IPS-18c (cell line): ENCODE measurements at regions not wholly inside any gene's neighbourhood (a gene's known extent, or its start where the extent isn't known, plus 50 kb on each side); places are given as distances from the start of the nearest gene placed in this dataset.
"Not testable (repeated sequence)": the region's sequence is repeated elsewhere in the genome, so short reads cannot be mapped to it uniquely, and the experiment has no call there.

Source experiments
- H3K4me3 ChIP-seq: 2 replicates; pipeline ENCODE4 v1.7.0; 2013; ENCODE audit warnings: low read depth, mild to moderate bottlenecking, low read length, moderate library complexity; ENCODE audit not compliant: insufficient read depth
- H3K9me3 ChIP-seq: one replicate; pipeline ENCODE4 v1.6.1; 2013; ENCODE audit warnings: mild to moderate bottlenecking, low read length, moderate library complexity; ENCODE audit not compliant: control insufficient read depth, insufficient read depth

DNA sequence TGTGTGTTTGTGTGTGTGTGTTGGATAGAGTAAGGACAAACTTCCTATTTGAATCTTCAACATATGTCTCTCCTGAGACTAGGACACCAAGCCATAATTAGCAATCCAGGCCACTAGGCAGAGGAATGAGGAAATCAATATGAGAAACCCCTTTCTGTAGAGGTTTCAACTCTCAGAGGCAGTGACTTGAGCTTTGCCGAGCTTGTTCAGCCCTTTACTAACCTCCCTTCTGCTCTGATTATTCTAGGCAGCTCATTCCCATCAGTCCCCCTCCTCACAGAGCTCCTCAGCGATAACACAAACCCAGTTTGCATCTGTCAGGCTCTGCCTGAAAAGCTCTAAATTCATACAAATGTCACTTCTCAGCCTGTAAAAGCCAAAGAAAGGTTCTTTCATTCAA, 1030.3 kb downstream of the CDH8 start:
- Histone ChIP-seq H3K9me3 (no peaks in the 10 kb centered on the region), H3K4me3 (no peak overlapping the region)

DNA sequence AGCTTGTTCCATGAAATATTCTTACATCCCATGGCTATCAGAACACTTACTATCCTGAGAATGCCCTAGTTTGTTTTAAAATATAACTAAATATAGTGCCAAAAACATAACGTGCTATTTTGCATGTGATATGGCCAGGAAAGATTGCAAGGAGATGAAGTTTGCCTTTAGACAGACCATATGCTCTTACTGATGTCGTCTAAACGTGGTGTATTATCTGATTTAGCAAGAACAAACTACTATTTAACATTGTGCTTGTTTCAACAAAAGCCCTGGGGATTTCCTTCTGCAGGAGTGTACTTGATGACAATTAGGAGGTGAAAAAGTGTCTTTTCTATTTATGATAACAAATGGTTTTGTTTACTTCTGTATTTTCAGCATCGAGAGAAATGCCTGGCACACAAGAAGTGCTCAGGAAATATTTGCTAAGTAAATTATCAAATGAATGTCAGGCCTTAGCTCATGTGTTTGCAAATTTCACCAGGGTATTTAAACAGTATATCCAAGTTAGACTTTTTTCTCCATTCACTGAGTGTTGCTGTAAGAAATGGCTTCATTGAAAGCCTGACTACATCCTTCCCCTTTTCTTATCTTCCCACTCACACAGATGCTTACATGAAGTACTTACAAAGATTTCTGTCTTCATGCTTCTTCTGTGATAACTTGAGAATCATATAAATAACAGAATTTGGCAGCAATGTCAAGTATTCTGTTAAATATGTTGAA, 1033.6 kb downstream of the CDH8 start:
- Histone ChIP-seq H3K4me3 (no peak overlapping the region), H3K9me3 (no peaks in the 10 kb centered on the region)

DNA sequence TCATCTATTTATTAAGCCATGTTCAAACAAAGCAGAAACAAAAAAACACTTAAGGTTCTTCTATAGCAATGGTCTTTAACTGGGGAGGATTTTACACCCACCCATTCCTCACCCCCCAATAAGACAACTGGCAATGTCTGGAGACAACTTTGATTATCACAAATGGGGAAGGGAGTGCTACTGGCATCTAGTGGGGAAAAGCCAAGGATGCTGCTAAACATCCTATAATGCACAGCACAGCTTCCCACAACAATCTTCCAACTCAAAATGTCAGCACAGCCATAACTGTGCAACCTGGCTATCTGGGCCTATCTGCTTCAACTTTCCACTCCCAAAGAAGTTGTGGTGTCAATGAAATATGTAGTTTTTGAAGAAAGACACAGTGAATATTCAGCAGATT, 1044.4 kb downstream of the CDH8 start:
- no peaks in the 10 kb centered on the region for H3K9me3 ChIP-seq
- H3K4me3 ChIP-seq = no peak overlapping the region

DNA sequence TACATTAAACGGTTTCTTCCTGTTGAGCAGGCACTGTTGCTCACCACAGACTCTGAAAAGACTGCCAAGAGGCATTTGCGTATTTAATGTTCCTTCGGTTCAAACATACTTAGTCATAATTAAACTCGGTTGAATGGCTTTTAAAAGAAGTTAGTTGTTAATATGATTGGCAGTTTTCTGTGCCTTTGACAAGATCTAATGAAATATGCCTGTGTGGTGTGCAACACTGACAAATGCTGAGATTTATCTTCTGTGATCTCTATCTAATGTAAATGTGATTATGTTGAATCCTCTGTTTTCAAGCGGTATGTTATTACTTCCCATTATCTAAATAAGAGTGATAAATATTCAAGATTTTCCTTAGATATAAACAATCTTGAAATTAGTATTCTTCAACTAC, 1046.6 kb downstream of the CDH8 start:
- Histone ChIP-seq H3K4me3 (no peak overlapping the region), H3K9me3 (no peaks in the 10 kb centered on the region)

GRCh38 chr16:60979119-60979518, 1057.1 kb downstream of the CDH8 start:
- H3K9me3 ChIP-seq = peaks cover 2% of the 10 kb centered on the region
- no peak overlapping the region for H3K4me3 ChIP-seq

- no peaks in the 10 kb centered on the region for H3K9me3 ChIP-seq
- H3K4me3 ChIP-seq = no peak overlapping the region
These were observed 1086.4 kb downstream of the CDH8 start for GRCh38 chr16:60949800-60950199.

- no peaks in the 10 kb centered on the region for H3K9me3 ChIP-seq
These were observed 1091.0 kb downstream of the CDH8 start for GRCh38 chr16:60945225-60945624.

GRCh38 chr16:60936189-60936588, 1100.0 kb downstream of the CDH8 start:
- not testable (repeated sequence) for H3K9me3 ChIP-seq

More at GRCh38 chr16:60945225-60945624, 1091.0 kb downstream of the CDH8 start:
- H3K4me3 ChIP-seq = no peak overlapping the region

GRCh38 chr16:60932600-60932999, 1103.6 kb downstream of the CDH8 start:
- no peak overlapping the region for H3K4me3 ChIP-seq
- H3K9me3 ChIP-seq = no peaks in the 10 kb centered on the region

More at GRCh38 chr16:60936189-60936588, 1100.0 kb downstream of the CDH8 start:
- not testable (repeated sequence) for H3K4me3 ChIP-seq

DNA sequence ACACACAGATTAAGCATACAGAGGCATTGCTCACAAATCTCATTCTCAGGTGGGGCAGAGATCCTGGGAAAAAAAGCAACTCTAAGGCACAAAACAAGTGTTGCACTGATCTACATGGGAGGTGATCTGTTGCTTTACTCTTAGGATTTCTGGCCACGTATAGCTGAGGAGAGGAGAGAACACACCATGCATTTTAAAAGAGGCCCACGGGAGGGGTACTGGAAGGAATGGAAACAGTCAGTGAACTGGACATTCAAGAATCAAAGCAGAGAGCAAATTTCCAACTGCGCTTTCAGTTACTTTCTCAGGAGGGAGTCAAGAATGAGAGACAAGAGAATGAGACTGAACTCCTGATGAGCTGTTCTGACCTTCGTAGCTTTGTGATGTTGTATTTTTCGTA, 1105.9 kb downstream of the CDH8 start:
- Histone ChIP-seq H3K9me3 (no peaks in the 10 kb centered on the region), H3K4me3 (no peak overlapping the region)

DNA sequence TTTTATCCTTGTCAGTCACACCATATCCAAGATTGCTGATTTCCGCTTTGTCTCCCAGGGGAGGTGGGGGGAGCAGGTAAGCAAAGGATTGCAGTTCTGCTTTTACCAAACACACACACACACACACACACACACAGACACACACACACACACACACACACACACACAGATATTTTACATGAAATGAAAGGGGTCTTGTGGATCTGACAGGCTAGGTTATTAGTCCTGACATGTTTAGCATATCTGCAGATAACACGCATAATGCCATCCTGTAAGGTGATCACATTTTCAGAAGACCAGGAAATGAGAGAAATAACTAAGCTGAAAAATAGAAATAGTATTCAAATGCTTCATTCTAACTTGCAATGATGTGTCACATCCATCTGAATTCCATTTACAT, 1113.3 kb downstream of the CDH8 start:
- H3K9me3 ChIP-seq = no peaks in the 10 kb centered on the region
- H3K4me3 ChIP-seq = no peak overlapping the region

DNA sequence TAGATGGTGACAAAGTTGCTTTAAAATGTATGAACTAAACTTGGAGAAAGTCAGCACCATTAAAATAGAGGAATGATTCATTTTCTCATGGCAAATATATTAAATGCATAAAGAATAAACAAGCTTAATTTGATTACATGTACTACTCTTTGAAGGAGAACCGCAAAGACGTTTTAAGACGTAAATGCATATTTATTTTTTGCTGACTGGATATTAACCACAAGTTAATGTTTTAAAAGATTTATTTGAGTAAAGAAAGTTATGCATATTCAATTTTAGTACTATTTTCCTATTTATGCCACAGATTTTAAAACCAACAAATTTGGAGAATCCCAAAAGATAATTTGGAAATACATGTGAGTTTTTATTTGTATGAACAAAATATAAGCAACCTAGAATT, 1121.9 kb downstream of the CDH8 start:
- no peak overlapping the region for H3K4me3 ChIP-seq
- no peaks in the 10 kb centered on the region for H3K9me3 ChIP-seq

DNA sequence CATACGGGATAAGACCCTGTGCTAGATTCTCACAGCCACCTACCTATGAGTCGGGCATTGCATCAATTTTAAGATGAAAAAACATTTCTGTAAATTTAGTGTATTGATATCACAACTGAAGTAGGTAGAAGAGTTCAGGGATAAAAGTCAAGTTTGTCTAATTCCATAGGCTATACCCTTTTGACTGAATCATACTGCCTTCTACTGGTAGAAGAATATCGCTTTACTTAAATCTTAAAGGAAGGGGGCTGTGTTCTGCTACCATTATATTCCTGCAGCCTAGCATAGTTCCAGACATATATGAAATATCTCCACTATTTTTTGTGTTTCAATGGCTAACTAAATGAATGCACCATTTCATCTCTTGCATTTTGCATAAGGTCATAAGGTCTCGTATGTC, 1128.6 kb downstream of the CDH8 start:
- no peaks in the 10 kb centered on the region for H3K9me3 ChIP-seq
- H3K4me3 ChIP-seq = no peak overlapping the region

DNA sequence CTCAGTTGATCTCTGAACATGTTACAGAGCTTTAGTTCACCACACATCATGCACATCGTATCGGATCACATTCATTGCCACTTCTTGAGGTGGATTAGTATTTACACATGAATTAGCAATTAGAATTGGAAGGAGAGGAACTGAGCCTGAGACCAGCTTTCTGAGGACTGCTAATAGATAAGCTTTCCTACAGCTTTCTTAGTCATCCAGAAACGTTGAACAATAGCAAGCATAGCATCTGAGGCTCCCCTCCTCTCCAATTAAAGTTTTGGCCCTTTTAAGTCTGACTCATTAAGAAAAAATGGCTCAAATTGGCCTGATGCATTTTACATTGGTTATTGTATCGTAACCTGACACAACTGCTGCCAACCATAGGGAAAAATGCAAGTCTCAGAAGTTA, 1130.4 kb downstream of the CDH8 start:
- Histone ChIP-seq H3K4me3 (no peak overlapping the region), H3K9me3 (no peaks in the 10 kb centered on the region)

GRCh38 chr16:60902114-60902513, 1134.1 kb downstream of the CDH8 start:
- no peaks in the 10 kb centered on the region for H3K9me3 ChIP-seq
- no peak overlapping the region for H3K4me3 ChIP-seq

GRCh38 chr16:60882816-60883215, 1153.4 kb downstream of the CDH8 start:
- Histone ChIP-seq H3K9me3 (no peaks in the 10 kb centered on the region), H3K4me3 (no peak overlapping the region)

GRCh38 chr16:60852635-60853034, 1183.6 kb downstream of the CDH8 start:
- peaks cover 2% of the 10 kb centered on the region for H3K9me3 ChIP-seq
- H3K4me3 ChIP-seq = no peak overlapping the region

DNA sequence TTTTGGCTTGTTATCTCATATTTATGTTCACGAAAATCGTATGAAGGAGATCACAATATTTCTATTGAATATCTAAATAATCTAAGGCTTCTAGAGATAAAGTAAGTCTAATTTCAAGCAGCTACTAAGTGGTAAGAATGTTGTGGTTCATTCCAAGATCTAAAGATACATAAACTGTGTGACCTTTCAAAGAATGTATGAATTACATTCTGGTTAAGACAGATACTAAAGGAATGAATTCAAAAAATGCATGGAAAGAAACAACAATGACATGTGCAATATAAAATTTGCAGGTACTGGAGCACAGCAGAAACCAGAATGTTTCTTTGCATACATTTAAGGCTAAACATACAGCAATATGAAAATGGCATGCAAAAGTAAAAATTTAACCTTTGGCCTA, 1214.6 kb downstream of the CDH8 start:
- H3K4me3 ChIP-seq = no peak overlapping the region
- H3K9me3 ChIP-seq = no peaks in the 10 kb centered on the region

- no peak overlapping the region for H3K4me3 ChIP-seq
- no peaks in the 10 kb centered on the region for H3K9me3 ChIP-seq
These were observed 1215.9 kb downstream of the CDH8 start for GRCh38 chr16:60820361-60820760.
